H9 (cell line): ENCODE measurements at regions not wholly inside any gene's neighbourhood (a gene's known extent, or its start where the extent isn't known, plus 50 kb on each side); places are given as distances from the start of the nearest gene placed in this dataset.

Source experiments
- DNase-seq: peaks from one replicate; pipeline ENCODE4 v3.0.0-alpha.2; 2017
- H2AFZ ChIP-seq: one replicate; pipeline ENCODE4 v1.6.1; 2013; ENCODE audit warnings: mild to moderate bottlenecking, low read length, control low read depth, moderate library complexity
- H2AK5ac ChIP-seq: 2 replicates; pipeline ENCODE4 v1.6.1; 2013; ENCODE audit warnings: low read length, control low read depth, mixed read lengths; ENCODE audit not compliant: insufficient read length
- H2BK120ac ChIP-seq: one replicate; pipeline ENCODE4 v1.6.1; 2013; ENCODE audit warnings: low read depth, mild to moderate bottlenecking, low read length, control low read depth, inconsistent platforms; ENCODE audit not compliant: poor library complexity, severe bottlenecking
- H2BK12ac ChIP-seq: 2 replicates; pipeline ENCODE4 v1.6.1; 2013; ENCODE audit warnings: low read length, control low read depth, mixed read lengths, low read depth; ENCODE audit not compliant: insufficient read length
- H2BK15ac ChIP-seq: 2 replicates; pipeline ENCODE4 v1.6.1; 2013; ENCODE audit warnings: low read depth, low read length, control low read depth
- H2BK20ac ChIP-seq: one replicate; pipeline ENCODE4 v1.6.1; 2013; ENCODE audit warnings: low read depth, mild to moderate bottlenecking, low read length, control low read depth, inconsistent platforms; ENCODE audit not compliant: poor library complexity, severe bottlenecking
- H2BK5ac ChIP-seq: 2 replicates; pipeline ENCODE4 v1.6.1; 2013; ENCODE audit warnings: low read length, control low read depth, mixed read lengths; ENCODE audit not compliant: insufficient read length
- H3K14ac ChIP-seq: 2 replicates; pipeline ENCODE4 v1.6.1; 2013; ENCODE audit warnings: low read length, control low read depth; ENCODE audit not compliant: insufficient read depth
- H3K18ac ChIP-seq: 2 replicates; pipeline ENCODE4 v1.6.1; 2013; ENCODE audit warnings: low read depth, mild to moderate bottlenecking, mixed read lengths, low read length, control low read depth; ENCODE audit not compliant: insufficient read length
- H3K23ac ChIP-seq: 2 replicates; pipeline ENCODE4 v1.6.1; 2013; ENCODE audit warnings: low read length, control low read depth, mixed read lengths, low read depth; ENCODE audit not compliant: insufficient read length
- H3K23me2 ChIP-seq: 2 replicates; pipeline ENCODE4 v1.6.1; 2013; ENCODE audit warnings: low read depth, mild to moderate bottlenecking, mixed read lengths, low read length, control low read depth; ENCODE audit not compliant: insufficient read length, poor library complexity, severe bottlenecking
- H3K27ac ChIP-seq: 2 replicates; pipeline ENCODE4 v1.5.1; 2013; ENCODE audit warnings: low read length, control low read depth, mixed read lengths, low read depth; ENCODE audit not compliant: insufficient read length
- H3K27me3 ChIP-seq: 2 replicates; pipeline ENCODE4 v1.6.1; 2013; ENCODE audit warnings: low read length, control low read depth, inconsistent platforms; ENCODE audit not compliant: insufficient read depth
- H3K4ac ChIP-seq: 2 replicates; pipeline ENCODE4 v1.6.1; 2013; ENCODE audit warnings: low read depth, mild to moderate bottlenecking, control low read depth, inconsistent platforms, low read length, moderate library complexity
- H3K4me1 ChIP-seq: 2 replicates; pipeline ENCODE4 v1.6.1; 2013; ENCODE audit warnings: low read length, control low read depth, inconsistent platforms; ENCODE audit not compliant: insufficient read depth
- H3K4me2 ChIP-seq: 2 replicates; pipeline ENCODE4 v1.6.1; 2013; ENCODE audit warnings: low read length, control low read depth, mixed read lengths; ENCODE audit not compliant: insufficient read length, insufficient read depth
- H3K56ac ChIP-seq: 2 replicates; pipeline ENCODE4 v1.6.1; 2013; ENCODE audit warnings: low read depth, mild to moderate bottlenecking, mixed read lengths, low read length, control low read depth; ENCODE audit not compliant: insufficient read length
- H3K79me1 ChIP-seq: 2 replicates; pipeline ENCODE4 v1.6.1; 2013; ENCODE audit warnings: low read depth, mild to moderate bottlenecking, moderate library complexity, low read length, control low read depth, inconsistent platforms; ENCODE audit not compliant: insufficient read depth, poor library complexity, severe bottlenecking
- H3K79me2 ChIP-seq: 2 replicates; pipeline ENCODE4 v1.6.1; 2013; ENCODE audit warnings: low read length, control low read depth, inconsistent platforms; ENCODE audit not compliant: insufficient read depth
- H3K9ac ChIP-seq: 2 replicates; pipeline ENCODE4 v1.6.1; 2013; ENCODE audit warnings: low read length, control low read depth, mixed read lengths; ENCODE audit not compliant: insufficient read length; ENCODE audit errors: extremely low read depth
- H3K9me3 ChIP-seq: one replicate; pipeline ENCODE4 v1.6.1; 2013; ENCODE audit warnings: low read depth, low read length, inconsistent platforms; ENCODE audit not compliant: control insufficient read depth
- H3T11ph ChIP-seq: one replicate; pipeline ENCODE4 v1.6.1; 2013; ENCODE audit warnings: mild to moderate bottlenecking, low read length, control low read depth, inconsistent platforms
- H4K20me1 ChIP-seq: one replicate; pipeline ENCODE4 v1.6.1; 2013; ENCODE audit not compliant: control insufficient read depth, insufficient read length, insufficient read depth
- H4K5ac ChIP-seq: 2 replicates; pipeline ENCODE4 v1.6.1; 2013; ENCODE audit warnings: low read depth, mild to moderate bottlenecking, mixed read lengths, low read length, control low read depth; ENCODE audit not compliant: insufficient read length
- H4K8ac ChIP-seq: replicated peaks from 2 replicates; pipeline ENCODE4 v1.6.1; 2013; ENCODE audit warnings: low read length, control low read depth, mixed read lengths, low read depth; ENCODE audit not compliant: insufficient read length
- H4K91ac ChIP-seq: 2 replicates; pipeline ENCODE4 v1.6.1; 2013; ENCODE audit warnings: low read depth, mild to moderate bottlenecking, moderate library complexity, mixed read lengths, low read length, control low read depth; ENCODE audit not compliant: insufficient read length
- H3K27ac Mint-ChIP-seq, 3 experiments: 2 replicates in 2 of 3; 3 replicates in 1 of 3; pipeline ENCODE4 v1.8.0; 2020 to 2021; ENCODE audit warnings: mixed read lengths in 3 of 3, mild to moderate bottlenecking in 1 of 3, moderate library complexity in 1 of 3
- H3K27me3 Mint-ChIP-seq: 2 replicates; pipeline ENCODE4 v1.8.0; 2021; ENCODE audit warnings: low read depth, mild to moderate bottlenecking, moderate library complexity, mixed read lengths
- H3K36me3 Mint-ChIP-seq, 3 experiments: 2 replicates in 2 of 3; 3 replicates in 1 of 3; pipeline ENCODE4 v1.8.0; 2020 to 2021; ENCODE audit warnings: low read depth in 3 of 3, mixed read lengths in 3 of 3; ENCODE audit not compliant: insufficient read depth in 1 of 3
- H3K4me1 Mint-ChIP-seq, 2 experiments: 2 replicates each; pipeline ENCODE4 v1.8.0; 2020; ENCODE audit warnings: mixed read lengths in 2 of 2
- H3K4me3 Mint-ChIP-seq, 2 experiments: 2 replicates in 1 of 2; 3 replicates in 1 of 2; pipeline ENCODE4 v1.8.0; 2020 to 2021; ENCODE audit warnings: mild to moderate bottlenecking in 2 of 2, mixed read lengths in 2 of 2, moderate library complexity in 1 of 2
- H3K9me3 Mint-ChIP-seq, 2 experiments: 2 replicates in 1 of 2; 3 replicates in 1 of 2; pipeline ENCODE4 v1.8.0; 2020; ENCODE audit warnings: mild to moderate bottlenecking in 2 of 2, mixed read lengths in 2 of 2, moderate library complexity in 1 of 2
- WGBS: extraction: QIAGEN DNeasy Blood & Tissue Kit; methylation state at CpG from one replicate; pipeline ENCODE4 v1.1.7; 2013; ENCODE audit warnings: missing lambda C conversion rate, low lambda C conversion rate, mixed read lengths; ENCODE audit not compliant: insufficient read length; ENCODE audit errors: extremely low coverage; 5-methylcytosine and 5-hydroxymethylcytosine counted together
- TF ChIP-seq, protein P1 (sequence below): fragments of 200-600 bp; sonication (generic); conservative IDR thresholded peaks from 3 replicates; pipeline ENCODE4 v1.8.0; 2021; ENCODE audit warnings: antibody characterized with exemption, mild to moderate bottlenecking

DNA sequence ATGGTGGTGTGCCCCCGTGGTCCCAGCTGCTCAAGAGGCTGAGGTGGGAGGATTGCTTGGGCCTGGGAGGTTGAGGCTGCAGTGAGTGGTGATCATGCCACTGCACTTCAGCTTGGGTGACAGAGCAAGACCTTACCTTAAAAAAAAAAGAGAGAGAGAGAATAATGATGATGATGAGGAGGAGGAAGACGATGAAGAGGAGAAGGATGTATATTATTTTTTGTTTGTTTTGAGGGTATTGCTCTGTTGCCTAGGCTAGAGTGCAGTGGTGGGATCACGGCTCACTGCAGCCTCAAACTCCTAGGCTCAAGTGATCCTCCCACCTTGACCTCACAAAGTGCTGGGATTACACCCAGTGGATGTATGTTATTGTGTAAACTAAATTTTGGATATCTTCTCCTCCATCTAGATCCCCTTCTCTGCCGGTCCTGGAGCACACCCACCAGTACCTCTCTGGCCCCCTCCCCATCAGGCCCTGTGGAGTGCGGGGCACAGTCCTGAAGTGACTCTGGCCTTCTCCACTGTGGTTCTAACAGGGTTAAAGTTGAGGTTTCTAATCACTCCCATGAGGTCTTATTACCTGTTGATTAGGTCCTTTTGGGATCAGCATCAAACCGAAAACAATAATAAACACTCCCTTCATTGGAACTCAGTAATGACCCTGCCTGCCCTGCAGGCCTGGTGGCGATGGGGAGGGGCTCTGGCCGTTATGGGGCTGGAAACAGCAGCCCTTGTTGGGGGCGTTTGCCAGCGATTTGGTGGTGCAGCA, 60.5 kb upstream of the ZFHX3 start:
- no peak overlapping the region for H4K8ac ChIP-seq
- Mint-ChIP-seq H3K27ac (no peak overlapping the region), H3K27me3 (no peaks in the 10 kb centered on the region; the same call in none of the 2 replicates), H3K4me3 (no peak overlapping the region), H3K36me3 (no peaks in the 10 kb centered on the region), H3K4me1 (peaks cover 8 to 13% of the 10 kb centered on the region in 2 experiments), H3K9me3 (no peaks in the 10 kb centered on the region)
- no peak overlapping the region for H3K14ac ChIP-seq
- H3K27me3 ChIP-seq = no peaks in the 10 kb centered on the region
- H3K9ac ChIP-seq = no peak overlapping the region
- H3T11ph ChIP-seq = no peak overlapping the region
- H3K9me3 ChIP-seq = no peaks in the 10 kb centered on the region
- H2BK5ac ChIP-seq = no peak overlapping the region
- H4K20me1 ChIP-seq = no peaks in the 10 kb centered on the region
- H4K5ac ChIP-seq = no peak overlapping the region
- H2BK15ac ChIP-seq = no peak overlapping the region
- H2BK120ac ChIP-seq = no peak overlapping the region
- no peak overlapping the region for H3K23ac ChIP-seq
- no peak overlapping the region for H3K18ac ChIP-seq
- no peak overlapping the region for H3K56ac ChIP-seq
- TF ChIP-seq, protein P1, sequence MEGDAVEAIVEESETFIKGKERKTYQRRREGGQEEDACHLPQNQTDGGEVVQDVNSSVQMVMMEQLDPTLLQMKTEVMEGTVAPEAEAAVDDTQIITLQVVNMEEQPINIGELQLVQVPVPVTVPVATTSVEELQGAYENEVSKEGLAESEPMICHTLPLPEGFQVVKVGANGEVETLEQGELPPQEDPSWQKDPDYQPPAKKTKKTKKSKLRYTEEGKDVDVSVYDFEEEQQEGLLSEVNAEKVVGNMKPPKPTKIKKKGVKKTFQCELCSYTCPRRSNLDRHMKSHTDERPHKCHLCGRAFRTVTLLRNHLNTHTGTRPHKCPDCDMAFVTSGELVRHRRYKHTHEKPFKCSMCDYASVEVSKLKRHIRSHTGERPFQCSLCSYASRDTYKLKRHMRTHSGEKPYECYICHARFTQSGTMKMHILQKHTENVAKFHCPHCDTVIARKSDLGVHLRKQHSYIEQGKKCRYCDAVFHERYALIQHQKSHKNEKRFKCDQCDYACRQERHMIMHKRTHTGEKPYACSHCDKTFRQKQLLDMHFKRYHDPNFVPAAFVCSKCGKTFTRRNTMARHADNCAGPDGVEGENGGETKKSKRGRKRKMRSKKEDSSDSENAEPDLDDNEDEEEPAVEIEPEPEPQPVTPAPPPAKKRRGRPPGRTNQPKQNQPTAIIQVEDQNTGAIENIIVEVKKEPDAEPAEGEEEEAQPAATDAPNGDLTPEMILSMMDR = no peak
- H3K27ac ChIP-seq = no peak overlapping the region
- no peak overlapping the region for H2BK12ac ChIP-seq
- no peak overlapping the region for H2AFZ ChIP-seq
- no peak overlapping the region for H3K4ac ChIP-seq
- DNase-seq = no peak
- H3K79me1 ChIP-seq = no peaks in the 10 kb centered on the region
- H3K4me2 ChIP-seq = no peak overlapping the region
- WGBS = 100% methylated on average over 1 of the region's 10 CpGs
- no peak overlapping the region for H2AK5ac ChIP-seq
- no peak overlapping the region for H4K91ac ChIP-seq
- no peaks in the 10 kb centered on the region; the same call in 1 of the 2 replicates for H3K4me1 ChIP-seq
- no peaks in the 10 kb centered on the region for H3K23me2 ChIP-seq
- H2BK20ac ChIP-seq = no peak overlapping the region
- no peaks in the 10 kb centered on the region for H3K79me2 ChIP-seq
